ENCODE measurements at regions not wholly inside any gene's neighbourhood (a gene's known extent, or its start where the extent isn't known, plus 50 kb on each side); places are given as distances from the start of the nearest gene placed in this dataset.

- no peaks in the 10 kb centered on the region for H3K27me3 ChIP-seq
- 90 to 93% methylated on average over 4 of the region's 4 CpGs for WGBS, 2 donors
These were observed 74.4 kb upstream of the FOXC1 start for GRCh38 chr6:1535295-1535694.

GRCh38 chr6:1536526-1537429 lies 72.9 kb upstream of the FOXC1 start:
- H3K27me3 ChIP-seq, result no peaks in the 10 kb centered on the region
- no peaks in the 10 kb centered on the region for H3K9me3 ChIP-seq
- peaks cover 5% of the 10 kb centered on the region for H3K4me1 ChIP-seq
- no peak for DNase-seq
- H3K4me3 ChIP-seq, result no peak overlapping the region
- intact Hi-C loops (cut with DNase I; ENCODE audit: low total_unique reads), result no loop called here
- no peak overlapping the region for H3K27ac ChIP-seq
- no peaks in the 10 kb centered on the region for H3K36me3 ChIP-seq (ENCODE audit: low read depth, missing control alignments)
- TF ChIP-seq CTCF (IDR thresholded peaks at IDR 0.05) (no peak), POLR2A (IDR thresholded peaks at IDR 0.05) (no peak)
- WGBS, 2 donors, result 78 to 87% methylated on average over 18 to 21 of the region's 21 CpGs

More at GRCh38 chr6:1535295-1535694, 74.4 kb upstream of the FOXC1 start:
- Histone ChIP-seq H3K9me3 (no peaks in the 10 kb centered on the region), H3K27ac (no peak overlapping the region), H3K4me1 (peaks cover 5% of the 10 kb centered on the region), H3K36me3 (ENCODE audit: low read depth, missing control alignments) (no peaks in the 10 kb centered on the region), H3K4me3 (no peak overlapping the region)
- no peak for TF ChIP-seq CTCF (IDR thresholded peaks at IDR 0.05)
- TF ChIP-seq POLR2A (IDR thresholded peaks at IDR 0.05), result no peak
- intact Hi-C loops (cut with DNase I; ENCODE audit: low total_unique reads), result no loop called here
- no peak for DNase-seq

GRCh38 chr6:1538369-1538768 lies 71.3 kb upstream of the FOXC1 start:
- no peak overlapping the region for H3K4me3 ChIP-seq
- no peak for DNase-seq
- TF ChIP-seq CTCF (IDR thresholded peaks at IDR 0.05), result no peak
- TF ChIP-seq POLR2A (IDR thresholded peaks at IDR 0.05), result no peak
- H3K27me3 ChIP-seq, result no peaks in the 10 kb centered on the region
- peaks cover 5% of the 10 kb centered on the region for H3K4me1 ChIP-seq
- H3K9me3 ChIP-seq, result no peaks in the 10 kb centered on the region
- H3K36me3 ChIP-seq (ENCODE audit: low read depth, missing control alignments), result no peaks in the 10 kb centered on the region
- H3K27ac ChIP-seq, result peak overlapping the region; percentile 15 to 47
- 58 to 67% methylated on average over 5 of the region's 5 CpGs for WGBS, 2 donors
- intact Hi-C loops (cut with DNase I; ENCODE audit: low total_unique reads), result no loop called here

GRCh38 chr6:1538810-1539478 lies 70.8 kb upstream of the FOXC1 start:
- WGBS, 2 donors, result 68 to 81% methylated on average over 12 to 16 of the region's 16 CpGs
- DNase-seq, result peak; percentile 35
- peaks cover 5% of the 10 kb centered on the region for H3K4me1 ChIP-seq
- no peak overlapping the region for H3K4me3 ChIP-seq
- H3K9me3 ChIP-seq, result no peaks in the 10 kb centered on the region
- no peaks in the 10 kb centered on the region for H3K36me3 ChIP-seq (ENCODE audit: low read depth, missing control alignments)
- peak overlapping the region; percentile 36 to 47 for H3K27ac ChIP-seq
- TF ChIP-seq POLR2A (IDR thresholded peaks at IDR 0.05) (no peak), CTCF (IDR thresholded peaks at IDR 0.05) (no peak)
- intact Hi-C loops (cut with DNase I; ENCODE audit: low total_unique reads), result no loop called here
- H3K27me3 ChIP-seq, result no peaks in the 10 kb centered on the region

Data from testis (tissue), 2 donors.